ENCODE measurements at regions not wholly inside any gene's neighbourhood (a gene's known extent, or its start where the extent isn't known, plus 50 kb on each side); places are given as distances from the start of the nearest gene placed in this dataset.

GRCh38 chr12:115451780-115452736, 768.1 kb upstream of the TBX3 start:
- DNase-seq = no peak

DNA sequence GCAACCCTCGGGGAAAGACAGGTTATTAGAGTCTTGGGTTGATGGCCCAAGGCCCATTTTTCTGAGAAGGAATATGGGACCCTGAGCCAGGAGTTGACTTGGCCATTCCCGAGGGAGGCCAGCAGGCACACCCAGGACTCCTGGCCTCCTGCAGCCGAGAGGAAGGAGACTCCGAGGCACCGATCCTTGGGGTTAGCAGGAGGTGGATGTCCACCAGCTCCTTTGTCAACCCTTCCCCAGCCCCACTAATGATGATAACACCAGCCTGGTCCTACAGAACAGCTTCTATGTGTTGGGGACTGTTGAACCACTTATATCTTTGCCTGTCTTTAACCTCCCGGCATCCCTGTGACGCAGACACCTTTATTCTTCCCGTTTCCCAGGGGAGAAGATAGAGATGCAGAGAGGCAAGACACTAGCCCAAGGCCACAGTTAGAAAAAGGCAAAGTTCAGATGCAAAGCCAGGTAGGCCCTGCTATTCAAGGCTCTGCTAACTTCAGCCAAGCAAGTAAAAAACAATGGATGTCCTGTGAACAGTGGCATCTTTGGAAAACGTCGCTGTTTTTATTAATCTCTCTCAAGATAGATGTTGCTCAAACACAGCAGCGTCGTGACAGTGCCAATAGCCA, 767.3 kb upstream of the TBX3 start:
- no peak for DNase-seq

- no peak for DNase-seq
Measured at GRCh38 chr12:115450710-115451109, 766.7 kb upstream of the TBX3 start.

- DNase-seq = no peak
Measured at GRCh38 chr12:115450017-115450416, 766.0 kb upstream of the TBX3 start.

DNA sequence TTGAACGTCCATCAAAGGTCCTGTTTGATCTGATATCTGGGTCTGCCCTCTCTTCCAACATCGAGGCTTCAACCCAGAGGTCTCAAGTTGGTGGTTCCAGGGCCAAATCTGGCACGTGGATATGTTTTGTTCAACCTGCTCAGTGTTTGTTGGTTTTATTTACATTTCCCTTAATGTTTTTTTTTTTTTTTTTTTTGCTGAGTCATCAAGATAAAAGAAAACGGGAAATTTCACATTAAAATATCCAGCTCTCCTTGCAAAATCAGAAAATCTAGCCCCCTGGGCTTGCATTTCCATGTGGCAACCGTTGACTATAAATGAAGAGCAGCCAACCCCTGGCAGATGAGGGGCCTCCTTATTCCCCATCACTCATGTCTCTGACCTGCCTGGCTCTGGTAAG, 765.6 kb upstream of the TBX3 start:
- no peak for DNase-seq

DNA sequence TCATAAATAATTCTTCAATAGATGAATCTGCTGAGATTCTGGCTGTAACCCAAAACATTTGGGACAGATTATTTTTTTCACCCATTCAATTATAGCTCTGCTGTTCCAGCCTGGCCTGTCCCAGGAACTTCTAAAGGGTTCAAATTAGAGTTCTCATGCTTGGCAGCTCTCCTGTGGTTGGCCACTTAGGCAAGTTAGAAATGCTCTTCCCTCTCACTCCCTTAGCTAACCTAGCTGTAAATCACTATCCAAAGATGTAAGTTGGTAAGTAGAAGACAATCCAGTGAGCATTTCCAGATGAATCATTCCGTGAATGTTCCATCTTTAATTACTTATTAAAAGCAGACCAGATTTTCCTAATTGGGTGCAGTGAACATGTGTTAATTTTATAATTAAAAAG, 760.4 kb upstream of the TBX3 start:
- DNase-seq = no peak

DNA sequence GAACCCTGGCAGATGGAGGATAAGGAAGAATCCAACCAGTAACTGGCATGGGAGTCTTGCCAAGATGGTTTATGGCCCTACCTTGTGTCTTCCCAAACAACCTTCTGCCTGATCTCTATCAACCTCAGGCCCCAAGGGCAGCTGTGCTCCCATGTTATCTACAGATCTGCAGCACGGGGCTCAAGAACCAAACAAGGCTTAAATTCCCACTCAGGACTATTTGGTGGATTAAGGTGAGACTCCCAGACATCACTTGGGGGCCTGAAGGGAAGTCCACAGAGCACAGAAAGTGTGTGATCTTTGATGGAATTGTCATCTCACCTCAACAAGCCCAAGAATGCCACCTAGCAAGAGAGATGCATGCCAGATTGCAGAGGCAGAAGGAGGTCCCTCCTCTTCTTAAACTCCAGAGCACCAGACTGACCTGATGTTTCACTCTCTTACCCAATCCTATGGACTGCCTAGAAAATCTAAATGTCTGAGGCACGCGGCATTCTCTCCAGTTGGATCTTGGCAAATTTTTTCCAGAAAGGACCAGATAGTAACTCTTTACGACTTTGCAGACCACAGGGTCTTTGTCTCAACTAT, 759.5 kb upstream of the TBX3 start:
- DNase-seq = no peak

DNA sequence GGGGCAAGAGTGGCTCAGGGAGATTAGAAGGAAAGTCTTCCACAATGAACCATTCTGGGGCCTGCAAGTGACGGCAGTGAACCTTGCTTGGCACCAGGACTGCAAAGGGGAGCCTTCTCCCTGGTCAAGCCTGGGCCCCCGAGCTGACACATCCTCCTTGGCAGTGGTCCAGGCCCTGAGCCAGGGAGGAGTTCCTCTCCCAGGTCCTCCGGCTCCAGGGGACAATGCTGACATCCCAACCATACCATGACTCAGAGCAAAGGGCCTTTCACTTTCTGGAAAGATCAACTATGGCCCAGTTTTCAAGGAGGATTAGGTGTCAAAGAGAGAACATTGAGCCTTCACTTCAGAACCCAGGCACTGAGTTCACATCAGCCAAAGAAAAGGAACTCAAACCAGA, 756.5 kb upstream of the TBX3 start:
- DNase-seq = peak; percentile 0

- DNase-seq = no peak
Measured at GRCh38 chr12:115439008-115439601, 755.1 kb upstream of the TBX3 start.

DNA sequence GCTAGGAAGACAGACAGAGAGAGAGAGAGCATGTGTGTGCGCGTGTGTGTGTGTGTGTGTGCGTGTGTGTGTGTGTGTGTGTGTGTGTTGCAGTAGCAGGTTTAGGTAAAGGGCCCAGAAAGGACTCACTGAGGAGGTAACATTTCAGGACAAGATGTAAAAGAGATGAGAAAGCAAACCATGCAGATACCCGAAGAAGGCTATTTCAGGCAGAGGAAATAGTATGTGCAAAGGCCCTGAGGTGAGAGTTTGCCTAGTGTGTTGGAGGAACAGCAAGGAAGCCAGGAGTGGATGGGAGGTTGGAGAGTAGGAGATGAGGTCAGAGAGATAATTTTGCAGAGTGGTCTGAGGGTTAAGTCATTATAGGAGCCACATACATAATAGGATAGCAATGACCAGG, 754.3 kb upstream of the TBX3 start:
- no peak for DNase-seq

GRCh38 chr12:115437061-115437567, 753.1 kb upstream of the TBX3 start:
- no peak for DNase-seq

GRCh38 chr12:115433014-115433634, 749.1 kb upstream of the TBX3 start:
- no peak for DNase-seq

DNA sequence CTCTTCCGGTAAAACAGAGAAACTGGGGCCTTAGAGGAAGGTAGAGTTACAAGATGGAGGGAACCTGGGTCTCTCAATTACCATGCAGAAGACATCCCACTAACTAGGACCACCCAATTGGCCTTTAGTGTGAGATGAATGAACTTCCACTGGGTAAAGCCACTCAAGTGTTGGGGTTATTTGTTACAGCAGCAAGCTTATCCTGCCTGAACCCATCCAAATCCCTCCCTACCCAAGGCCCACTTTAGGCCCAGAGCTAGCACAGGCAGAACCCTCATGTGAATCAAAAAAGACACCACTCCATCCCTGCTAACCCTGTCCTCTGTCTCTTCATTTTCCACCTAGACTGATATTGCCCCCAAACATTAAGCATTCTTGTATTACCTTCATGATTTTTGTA, 746.7 kb upstream of the TBX3 start:
- no peak for DNase-seq

DNA sequence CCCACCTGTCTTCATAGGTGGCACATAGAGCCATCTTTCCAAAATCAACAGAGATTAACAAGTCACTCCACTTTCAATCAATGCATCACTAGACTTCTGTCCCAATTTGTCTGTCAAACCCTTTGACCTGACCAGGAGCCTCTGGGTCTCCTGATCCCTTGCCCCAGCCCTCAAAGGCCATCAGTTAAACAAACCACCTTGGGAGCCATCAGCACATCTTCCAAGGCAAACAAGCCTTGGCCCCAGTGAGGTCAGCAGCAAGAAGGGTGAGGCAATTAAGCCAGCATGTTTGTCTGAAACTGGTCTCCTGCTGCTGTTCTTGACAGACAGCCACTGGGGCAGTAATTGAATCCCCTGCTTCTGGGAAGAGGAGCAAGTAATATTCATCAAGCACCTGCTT, 742.8 kb upstream of the TBX3 start:
- no peak for DNase-seq

- DNase-seq = no peak
Measured at GRCh38 chr12:115424003-115424402, 740.0 kb upstream of the TBX3 start.

GRCh38 chr12:115423546-115423987, 739.6 kb upstream of the TBX3 start:
- DNase-seq = no peak

- no peak for DNase-seq
Measured at GRCh38 chr12:115422845-115423545, 739.0 kb upstream of the TBX3 start.

DNA sequence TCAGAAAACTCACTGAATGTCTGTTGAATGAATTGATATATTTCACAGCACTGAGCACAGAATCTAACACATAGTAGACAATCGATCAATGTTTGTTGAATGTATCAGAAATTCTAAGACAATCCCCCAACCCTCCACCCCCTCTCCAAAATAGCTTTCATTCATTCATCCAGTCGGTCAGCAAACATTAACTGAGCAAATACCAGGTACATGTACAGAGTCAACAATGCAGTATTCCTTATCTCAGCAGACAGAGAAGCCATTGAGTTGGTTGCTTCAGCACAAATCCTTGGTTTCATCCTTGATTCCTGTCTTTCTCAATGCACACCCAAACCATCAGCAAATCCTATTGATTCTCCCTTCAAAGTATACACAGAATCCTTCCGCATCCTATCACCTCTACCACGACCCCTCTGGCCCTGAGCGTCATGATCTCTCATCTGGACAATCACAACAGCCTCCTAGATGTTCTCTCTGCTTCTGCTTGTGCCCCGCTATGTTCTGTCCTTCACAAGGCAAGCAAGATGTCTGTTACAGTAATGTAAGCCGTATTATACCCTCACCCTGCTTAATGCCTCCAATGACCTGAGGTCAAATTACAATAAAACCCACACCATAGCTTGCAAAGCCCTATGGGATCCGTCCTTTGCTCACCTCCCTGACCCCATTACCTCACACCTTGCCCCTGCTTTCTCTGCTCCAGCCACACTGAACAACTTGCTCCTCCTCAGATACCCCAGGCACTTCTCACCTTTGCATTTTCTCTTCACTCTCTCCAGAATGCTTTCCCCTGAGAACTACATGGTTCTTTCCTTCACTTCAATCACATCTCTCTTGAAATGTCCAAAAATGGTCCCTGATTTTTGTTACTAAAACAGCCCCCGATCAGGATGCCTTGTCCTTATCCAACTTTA, 738.1 kb upstream of the TBX3 start:
- DNase-seq = no peak

- no peak for DNase-seq
Measured at GRCh38 chr12:115421350-115421749, 737.4 kb upstream of the TBX3 start.

DNA sequence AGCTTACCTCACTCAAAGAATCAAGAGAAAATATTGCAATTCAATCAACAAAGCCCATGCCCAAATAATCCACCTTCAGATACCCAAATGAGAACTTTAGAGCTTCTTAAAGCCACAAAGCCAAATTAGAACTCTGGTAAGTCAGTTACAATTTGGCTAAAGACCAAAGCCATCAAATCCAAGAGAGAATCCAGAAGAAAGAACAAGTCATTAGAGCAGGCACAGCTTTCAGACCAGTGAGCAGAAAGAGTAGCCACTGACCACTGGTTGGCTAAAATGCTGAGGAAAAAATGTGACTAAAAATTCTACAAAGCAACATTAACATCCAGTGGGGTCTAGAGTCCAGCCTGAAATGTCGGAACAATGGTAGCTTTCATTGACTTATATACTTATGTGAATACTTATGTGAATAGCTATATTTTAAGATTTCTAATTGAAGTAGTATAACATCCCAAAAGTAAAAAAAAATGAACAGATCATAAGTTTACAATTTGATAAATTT, 735.2 kb upstream of the TBX3 start:
- DNase-seq = no peak

DNA sequence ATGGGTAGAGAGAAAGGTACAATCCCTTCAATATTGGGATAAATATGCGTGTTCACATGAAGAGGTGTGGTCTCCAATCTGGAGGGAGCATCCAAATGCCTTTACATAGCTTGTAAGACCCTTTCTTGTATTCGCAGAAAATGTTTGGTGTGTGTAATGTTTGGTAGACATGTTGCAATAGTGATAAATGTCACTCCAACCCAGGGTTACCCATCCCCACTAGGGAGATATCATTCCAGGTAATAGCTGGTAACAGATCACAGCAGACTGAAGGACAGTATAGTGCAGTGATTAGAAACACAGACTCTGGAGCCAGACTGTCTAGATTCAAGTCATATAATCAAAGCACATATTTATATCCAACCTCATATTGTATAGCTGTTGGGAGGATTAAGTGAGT, 733.6 kb upstream of the TBX3 start:
- DNase-seq = no peak
